GM18907 (cell line): ENCODE measurements at regions not wholly inside any gene's neighbourhood (a gene's known extent, or its start where the extent isn't known, plus 50 kb on each side); places are given as distances from the start of the nearest gene placed in this dataset.

Experiments used
- ATAC-seq: cut with Tn5 transposase; IDR thresholded peaks from one replicate; pipeline ENCODE4 v1.9.1; 2021; ENCODE audit warnings: mild to moderate bottlenecking, moderate library complexity; ENCODE audit not compliant: unreplicated experiment

DNA sequence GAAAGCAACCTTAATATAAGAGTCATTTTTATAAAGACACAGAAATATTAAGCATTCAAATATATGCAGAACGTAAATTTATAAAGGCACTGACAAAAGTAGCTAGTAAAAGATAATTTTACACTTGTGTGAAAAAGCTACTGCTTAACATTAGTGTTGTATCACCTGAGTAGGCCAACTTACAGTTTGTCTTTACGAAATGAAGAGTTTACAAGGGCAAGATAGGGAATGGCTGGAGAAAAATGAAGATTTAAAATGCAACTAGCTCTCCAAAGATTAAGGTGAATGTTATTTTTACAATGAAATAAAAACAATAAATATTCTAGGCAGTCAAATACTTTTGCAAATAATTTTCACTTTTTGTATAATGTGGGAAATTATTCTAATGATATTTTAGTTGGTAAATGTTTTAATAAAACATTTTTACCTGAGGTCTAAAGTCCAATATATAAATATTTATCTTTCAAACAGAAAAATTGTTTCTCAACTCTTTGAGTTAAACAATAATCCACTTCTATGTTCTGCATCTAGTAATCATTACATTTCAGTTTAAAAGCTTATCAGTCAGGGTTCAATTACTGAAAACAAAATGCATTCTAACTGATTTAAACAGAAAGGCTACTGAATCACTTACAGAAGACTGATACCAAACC lies 382.6 kb downstream of the IPMK start:
- ATAC-seq: no peak

GRCh38 chr10:57884407-57884806 lies 383.3 kb downstream of the IPMK start:
- ATAC-seq: no peak

GRCh38 chr10:57880446-57881227 lies 387.1 kb downstream of the IPMK start:
- ATAC-seq: no peak

DNA sequence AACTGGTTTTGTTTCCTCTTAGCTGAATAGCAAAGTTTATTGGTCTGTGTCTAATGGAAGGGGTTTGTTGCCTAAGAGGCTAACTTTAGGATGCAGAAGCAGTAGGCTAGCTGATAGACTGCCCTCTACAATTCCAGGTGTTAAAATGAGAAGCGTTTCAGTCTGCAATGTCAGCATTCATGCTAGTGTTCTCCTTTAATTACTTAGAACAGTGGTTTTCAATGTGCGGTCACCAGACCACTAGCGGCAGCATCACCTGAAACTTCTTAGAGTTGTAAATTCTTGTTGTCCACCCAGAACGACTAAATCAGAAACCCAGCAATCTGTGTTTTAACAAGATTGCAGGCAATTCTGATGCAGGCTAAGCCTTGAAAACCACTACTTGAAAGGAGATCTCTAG lies 392.9 kb downstream of the IPMK start:
- no peak for ATAC-seq

GRCh38 chr10:57867241-57867640 lies 400.5 kb downstream of the IPMK start:
- ATAC-seq: no peak

- ATAC-seq: no peak
These were observed 402.7 kb downstream of the IPMK start for GRCh38 chr10:57864765-57865680.

DNA sequence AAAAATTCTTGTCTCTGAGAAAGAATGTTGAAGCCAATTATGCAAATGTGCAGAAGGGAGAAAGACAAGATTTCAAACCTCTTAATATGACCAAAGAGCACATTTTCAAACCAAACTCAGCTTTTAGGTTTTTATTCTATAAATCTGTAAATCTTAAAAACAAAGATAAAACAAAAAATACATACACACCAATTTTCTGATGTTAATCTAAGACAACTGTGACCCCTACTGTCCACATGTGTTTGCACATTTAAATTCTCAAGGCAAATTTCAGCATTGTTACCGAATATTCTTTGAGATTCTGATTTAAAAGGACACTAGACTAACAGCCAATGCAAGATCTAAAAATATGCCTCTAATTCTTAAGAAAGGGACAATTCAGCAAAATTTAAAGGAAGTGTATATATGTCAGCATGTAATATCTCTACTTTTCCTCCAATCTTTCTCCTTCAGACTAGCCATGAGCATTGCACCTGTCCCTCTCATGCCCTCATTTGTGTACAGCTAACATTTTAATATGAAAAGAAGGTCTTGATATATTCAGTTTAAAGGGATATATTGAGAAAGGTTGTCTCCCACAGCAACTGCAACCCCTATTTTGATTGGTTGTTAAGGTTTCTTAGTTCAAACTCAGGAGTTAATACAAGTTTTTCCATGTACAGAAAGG lies 417.9 kb downstream of the IPMK start:
- no peak for ATAC-seq

GRCh38 chr10:57846307-57847065 lies 421.2 kb downstream of the IPMK start:
- no peak for ATAC-seq

GRCh38 chr10:57844387-57844998 lies 423.2 kb downstream of the IPMK start:
- ATAC-seq: no peak

GRCh38 chr10:57830877-57831560 lies 436.7 kb downstream of the IPMK start:
- no peak for ATAC-seq

- ATAC-seq: no peak
These were observed 442.7 kb downstream of the IPMK start for GRCh38 chr10:57825015-57825414.

GRCh38 chr10:57823398-57823797 lies 444.3 kb downstream of the IPMK start:
- no peak for ATAC-seq

DNA sequence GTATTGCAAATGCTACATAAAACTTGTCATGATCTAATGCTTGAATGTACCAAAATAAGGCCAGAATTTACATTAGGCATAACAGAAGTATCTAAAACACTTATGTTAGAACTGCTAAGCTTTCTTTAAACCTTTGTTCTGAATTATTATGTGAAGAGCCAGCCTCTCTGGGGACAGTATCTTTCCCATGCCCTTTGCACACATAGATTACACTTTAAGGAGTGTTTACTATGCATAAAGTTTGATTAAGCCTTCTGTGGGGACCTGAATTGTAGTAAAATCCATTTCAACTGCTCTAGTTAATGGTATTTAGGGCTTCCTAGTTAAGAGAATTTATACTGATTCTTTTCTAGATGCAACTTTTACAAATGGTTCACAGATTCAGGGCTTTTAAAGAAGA lies 444.7 kb downstream of the IPMK start:
- ATAC-seq: no peak

GRCh38 chr10:57818522-57818921 lies 449.2 kb downstream of the IPMK start:
- no peak for ATAC-seq

DNA sequence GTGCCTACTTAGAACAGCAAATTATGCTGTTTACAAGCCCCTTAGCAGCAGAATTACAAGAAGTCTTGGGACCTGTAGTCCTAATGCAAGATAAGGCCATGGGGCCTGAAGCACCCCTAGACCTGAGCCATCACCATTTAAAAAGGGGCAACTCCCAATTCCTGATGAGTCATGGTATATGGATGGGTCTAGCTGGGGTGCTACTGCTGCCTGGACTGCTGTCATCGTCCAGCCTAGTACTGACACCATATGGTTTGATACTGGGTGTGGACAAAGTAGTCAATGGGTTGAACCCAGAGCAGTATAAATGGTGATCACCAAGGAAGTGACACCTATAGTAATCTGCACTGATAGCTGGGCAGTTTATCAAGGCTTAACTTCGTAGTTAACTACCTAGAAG lies 450.0 kb downstream of the IPMK start:
- ATAC-seq: no peak

DNA sequence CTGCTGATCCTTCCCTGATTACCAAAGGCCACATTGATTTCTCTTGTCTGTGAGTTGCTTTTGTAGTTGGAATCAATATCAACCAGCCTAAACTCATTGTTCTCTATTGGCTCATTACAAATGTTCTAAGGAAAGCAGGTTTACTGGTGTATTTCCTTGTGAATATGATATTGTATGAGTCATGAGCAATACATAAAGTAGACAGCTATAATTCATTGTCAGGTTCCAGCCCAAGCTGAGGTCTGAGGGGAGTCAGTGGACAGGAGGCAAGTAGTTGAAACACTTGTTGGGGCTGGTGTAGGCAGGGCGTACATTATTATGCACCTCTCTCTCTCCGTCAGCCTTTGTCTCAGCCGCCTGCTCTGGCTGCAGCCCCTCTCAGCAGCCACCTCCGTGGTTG lies 451.7 kb downstream of the IPMK start:
- ATAC-seq: no peak

DNA sequence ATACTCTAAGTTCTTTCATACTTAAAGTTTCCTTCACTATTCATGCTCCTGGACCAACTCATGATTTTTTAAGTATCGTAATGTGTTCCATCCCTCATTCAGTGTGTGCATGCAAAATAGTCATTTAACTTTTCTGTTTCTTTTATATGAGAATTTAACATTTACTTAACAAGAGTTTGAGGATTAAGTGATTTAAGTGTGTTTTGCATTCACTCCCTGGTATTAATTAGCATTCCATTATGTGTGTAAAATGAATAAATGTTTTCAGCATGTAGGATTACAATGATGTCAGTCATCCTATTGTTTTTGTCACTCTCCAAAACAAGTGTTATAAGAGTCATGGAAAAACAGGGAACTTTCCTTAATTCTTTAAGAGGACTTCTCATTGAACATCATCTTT lies 457.7 kb downstream of the IPMK start:
- ATAC-seq: no peak

DNA sequence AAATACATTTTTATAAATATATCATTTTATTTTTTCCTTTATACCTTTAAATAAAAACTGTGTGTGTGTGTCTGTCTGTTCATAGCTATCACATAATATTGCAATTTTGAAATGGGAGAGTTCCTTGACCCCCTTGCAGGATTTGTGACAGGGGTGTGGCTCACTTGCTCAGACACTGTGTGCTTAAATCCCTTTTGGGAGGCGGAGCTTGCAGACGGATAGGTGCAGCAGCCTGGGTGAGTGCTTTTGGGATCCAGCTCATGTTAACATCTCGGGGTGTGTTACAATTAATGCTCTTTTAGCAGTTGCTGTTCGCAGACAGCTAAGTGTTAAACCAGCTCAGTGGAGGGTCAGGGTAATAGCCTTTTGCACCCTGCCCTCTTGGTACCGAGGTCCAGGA lies 459.8 kb downstream of the IPMK start:
- no peak for ATAC-seq

DNA sequence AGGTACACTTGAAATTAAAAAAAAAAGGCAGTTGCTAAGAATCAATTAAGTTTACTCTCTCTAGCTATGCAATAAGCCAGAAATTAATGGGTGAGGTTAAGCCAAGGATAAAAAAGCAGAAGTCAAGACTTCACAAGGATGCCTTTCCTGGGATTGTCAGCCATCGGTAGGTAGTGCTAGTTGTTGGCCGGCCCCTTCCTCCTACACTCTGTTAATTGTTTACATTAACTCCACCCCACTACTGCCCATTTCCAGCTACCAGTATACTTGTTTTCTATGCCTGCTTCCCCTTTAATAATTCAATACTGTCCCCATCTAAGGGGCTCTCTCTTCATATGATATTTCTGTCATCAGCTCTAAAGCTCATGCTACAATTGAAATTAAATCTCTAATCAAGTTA lies 461.0 kb downstream of the IPMK start:
- ATAC-seq: no peak
